ENCODE measurements at regions not wholly inside any gene's neighbourhood (a gene's known extent, or its start where the extent isn't known, plus 50 kb on each side); places are given as distances from the start of the nearest gene placed in this dataset.
A peak's percentile ranks its signal among the peaks of the same experiment; 100 is the strongest.
"Not testable (repeated sequence)": the region's sequence is repeated elsewhere in the genome, so short reads cannot be mapped to it uniquely, and the experiment has no call there.

DNA sequence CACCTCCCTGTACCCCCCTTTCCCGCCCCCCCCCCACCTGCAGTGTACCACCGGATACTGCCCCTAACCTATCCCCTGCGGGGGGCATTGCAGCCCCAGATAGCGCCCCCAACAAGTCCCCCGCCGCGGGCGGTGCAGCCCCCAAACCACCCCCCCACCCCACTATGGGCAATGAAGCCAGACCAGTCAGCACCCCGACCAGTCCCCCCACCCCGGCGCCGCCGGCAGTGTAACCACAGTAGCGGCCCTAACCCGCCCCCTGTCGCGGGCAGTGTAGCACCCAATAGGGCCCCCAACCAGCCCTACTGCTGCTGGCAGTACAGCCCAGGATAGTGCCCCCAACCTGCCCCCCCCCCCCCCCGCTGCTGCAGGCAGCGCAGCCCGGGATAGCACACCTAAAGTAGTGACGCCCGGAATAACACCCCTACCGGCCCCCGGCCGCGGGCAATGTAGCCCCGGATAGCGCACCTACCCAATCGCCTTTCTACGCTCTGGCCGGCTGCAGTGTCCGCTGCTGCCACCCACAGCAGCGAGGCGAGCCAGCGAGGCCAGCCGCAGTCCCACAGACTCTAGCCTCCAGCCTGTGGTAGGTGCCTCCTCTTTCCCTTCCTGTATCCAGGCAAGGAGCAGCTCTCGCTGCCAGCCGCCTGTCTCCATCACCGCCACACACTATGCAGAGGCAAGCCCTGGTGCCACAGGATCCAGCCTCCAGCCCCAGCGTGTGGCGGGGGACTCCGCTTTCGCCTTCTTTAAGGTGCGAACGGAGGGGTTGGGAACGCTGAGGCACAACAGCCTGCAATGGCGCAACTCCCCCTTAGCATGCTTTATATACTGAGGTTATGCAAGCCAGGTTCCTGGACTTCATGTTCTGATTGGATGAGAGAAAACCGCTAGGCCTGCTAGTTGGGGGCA is 229.3 kb downstream of the LIPI start:
- H3K4me3 ChIP-seq (ENCODE audit: low read length); H3K9me3 ChIP-seq (ENCODE audit: low read depth, low read length); H3K4me1 ChIP-seq (ENCODE audit: insufficient read depth, low read length); H3K27me3 ChIP-seq (ENCODE audit: insufficient read depth, low read length): not testable (repeated sequence)

DNA sequence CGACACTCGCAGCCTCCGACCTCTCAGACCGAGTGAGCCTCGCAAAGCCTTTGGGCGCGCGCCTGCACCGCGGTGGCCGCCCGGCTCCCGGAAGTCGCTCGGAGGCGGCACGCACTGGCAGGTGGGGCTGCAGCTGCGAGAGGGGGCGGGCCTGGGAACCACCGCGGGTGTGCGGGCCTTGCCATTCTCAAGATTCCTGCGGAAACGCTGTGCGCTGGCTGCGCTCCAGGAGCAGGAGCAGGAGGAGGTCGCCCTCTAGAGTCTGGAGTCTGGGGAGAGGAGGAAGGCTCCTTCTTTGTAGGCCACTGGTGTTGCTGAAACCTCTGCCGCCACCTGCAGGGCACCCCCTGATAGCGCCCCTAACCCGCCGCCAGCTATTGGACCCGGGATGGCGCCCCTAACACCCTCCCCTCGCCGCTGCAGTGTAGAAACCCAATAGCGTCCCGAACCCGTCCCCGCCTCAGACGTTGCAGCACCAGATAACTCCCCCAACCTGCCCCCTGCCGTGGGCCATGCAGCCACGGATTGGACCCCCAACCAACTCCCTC is 230.6 kb downstream of the LIPI start:
- H3K9me3 ChIP-seq (ENCODE audit: low read depth, low read length); H3K27me3 ChIP-seq (ENCODE audit: insufficient read depth, low read length); H3K4me1 ChIP-seq (ENCODE audit: insufficient read depth, low read length): not testable (repeated sequence)
- H3K4me3 ChIP-seq (ENCODE audit: low read length) = peak overlapping the region; percentile 23

DNA sequence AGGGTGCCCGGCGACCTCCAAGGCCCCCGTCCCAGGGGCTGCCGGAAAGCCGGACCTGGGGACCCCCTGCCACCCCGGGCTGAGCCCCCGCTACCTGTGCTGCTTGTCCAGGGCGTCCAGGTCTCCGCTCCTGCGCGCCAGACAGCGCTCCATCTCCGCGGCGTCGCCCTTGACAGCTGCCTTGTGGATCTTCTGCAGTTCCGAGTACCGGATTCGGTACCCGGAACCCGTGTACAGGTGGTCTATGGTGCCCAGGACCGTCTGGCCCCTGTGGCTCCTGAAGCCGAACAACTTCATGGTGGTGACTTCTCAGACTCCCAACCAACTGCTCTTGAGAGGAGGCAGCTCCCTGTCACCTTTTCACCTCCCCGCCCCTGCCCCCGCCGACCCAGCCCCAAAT is 231.1 kb downstream of the LIPI start:
- not testable (repeated sequence) for H3K4me3 ChIP-seq (ENCODE audit: low read length); H3K4me1 ChIP-seq (ENCODE audit: insufficient read depth, low read length); H3K9me3 ChIP-seq (ENCODE audit: low read depth, low read length); H3K27me3 ChIP-seq (ENCODE audit: insufficient read depth, low read length)

DNA sequence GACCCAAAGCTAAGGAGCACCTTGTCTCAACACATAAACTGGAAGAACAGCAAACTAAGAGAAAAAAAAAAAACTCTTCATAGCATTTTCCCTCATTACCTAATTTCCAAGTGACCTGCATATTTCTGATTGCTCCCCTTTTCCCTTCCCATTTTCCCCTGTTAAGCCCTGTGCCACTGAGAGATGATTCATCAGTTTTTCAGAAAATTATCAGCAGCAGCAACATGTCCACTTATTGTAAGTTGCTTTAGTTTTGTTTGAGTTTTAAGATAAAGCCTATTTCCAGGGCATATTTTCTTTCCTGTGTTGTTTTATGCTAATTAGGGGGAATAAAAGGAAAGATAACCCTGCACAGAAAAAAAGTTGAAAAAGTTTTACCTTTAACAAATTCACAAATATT is 236.2 kb downstream of the LIPI start:
- not testable (repeated sequence) for H3K27me3 ChIP-seq (ENCODE audit: insufficient read depth, low read length); H3K9me3 ChIP-seq (ENCODE audit: low read depth, low read length); H3K4me1 ChIP-seq (ENCODE audit: insufficient read depth, low read length); H3K4me3 ChIP-seq (ENCODE audit: low read length)

DNA sequence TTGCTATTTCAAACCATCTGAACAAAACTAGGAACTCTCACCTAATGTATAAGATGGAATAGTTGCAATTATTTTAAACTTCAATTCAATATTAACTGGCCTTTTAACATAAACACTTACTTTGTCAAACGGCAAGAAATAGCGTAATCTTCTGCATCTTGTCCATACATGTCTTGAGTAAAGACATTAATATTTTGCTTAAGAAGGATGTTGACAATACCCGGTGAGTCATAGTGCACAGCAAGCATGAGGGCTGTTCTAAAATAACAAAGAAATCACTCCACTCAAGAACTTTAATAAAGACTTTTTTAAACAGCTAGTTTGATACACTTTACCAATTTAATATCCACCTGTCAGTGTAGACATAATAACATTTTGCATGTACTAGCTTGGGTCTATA is 240.9 kb downstream of the LIPI start:
- H3K4me3 ChIP-seq (ENCODE audit: low read length); H3K27me3 ChIP-seq (ENCODE audit: insufficient read depth, low read length); H3K4me1 ChIP-seq (ENCODE audit: insufficient read depth, low read length); H3K9me3 ChIP-seq (ENCODE audit: low read depth, low read length): not testable (repeated sequence)

DNA sequence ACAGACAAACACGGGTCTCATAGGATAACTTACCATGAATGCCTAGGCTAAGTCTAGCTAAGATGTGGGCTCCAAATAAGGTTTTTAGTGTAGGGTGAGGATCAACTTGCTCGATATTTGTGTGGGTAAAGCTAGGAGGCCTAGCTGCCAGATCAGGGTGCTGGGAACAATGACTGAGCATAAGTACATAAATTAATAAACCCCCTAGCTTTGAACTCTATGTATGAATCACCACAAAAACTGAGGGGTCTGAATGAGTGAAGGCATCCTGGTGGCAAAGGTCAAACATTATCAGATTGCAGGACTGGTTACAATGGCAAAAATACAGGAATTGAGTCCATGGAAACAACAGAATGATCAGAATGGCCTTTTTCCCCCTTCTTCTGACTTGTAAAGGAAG is 241.8 kb downstream of the LIPI start:
- not testable (repeated sequence) for H3K9me3 ChIP-seq (ENCODE audit: low read depth, low read length); H3K27me3 ChIP-seq (ENCODE audit: insufficient read depth, low read length); H3K4me3 ChIP-seq (ENCODE audit: low read length); H3K4me1 ChIP-seq (ENCODE audit: insufficient read depth, low read length)

DNA sequence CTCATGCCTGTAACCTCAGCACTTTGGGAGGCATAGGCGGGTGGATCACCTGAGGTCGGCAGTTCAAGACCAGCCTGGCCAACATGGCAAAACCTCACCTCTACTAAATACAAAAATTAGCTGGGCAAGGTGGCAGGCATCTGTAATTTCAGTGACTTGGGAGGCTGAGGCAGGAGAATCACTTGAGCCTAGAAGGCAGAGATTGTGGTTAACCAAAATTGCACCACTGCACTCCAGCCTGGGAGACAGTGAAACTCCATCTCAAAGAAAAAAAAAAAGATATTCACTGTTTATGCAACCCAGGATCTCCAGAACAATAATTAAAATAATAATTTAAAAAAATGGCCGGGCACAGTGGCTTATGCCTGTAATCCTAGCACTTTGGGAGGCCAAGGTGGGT is 247.5 kb downstream of the LIPI start:
- H3K27me3 ChIP-seq (ENCODE audit: insufficient read depth, low read length) = not testable (repeated sequence)

DNA sequence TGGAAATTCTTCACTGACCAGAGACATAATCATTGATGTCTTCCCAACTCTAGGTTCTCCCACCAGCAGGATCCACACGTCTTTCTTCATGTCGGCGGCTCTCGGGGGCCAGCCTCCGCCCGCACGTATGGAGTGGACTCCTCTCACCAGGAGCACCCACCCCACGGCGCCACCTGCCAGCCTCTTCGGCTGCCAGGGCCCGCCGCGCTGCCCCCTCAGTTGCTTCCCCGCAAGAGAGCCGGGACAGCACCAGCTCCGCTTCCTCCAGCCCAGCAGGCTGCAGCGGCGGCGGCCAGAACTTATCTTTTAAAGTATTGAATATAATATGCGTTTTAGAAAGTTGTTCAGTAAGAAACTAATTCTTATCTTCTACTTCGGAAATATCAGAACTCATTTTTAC is 273.5 kb downstream of the LIPI start:
- Histone ChIP-seq H3K4me1 (ENCODE audit: insufficient read depth, low read length) (no peaks in the 10 kb centered on the region), H3K27me3 (ENCODE audit: insufficient read depth, low read length) (no peaks in the 10 kb centered on the region), H3K9me3 (ENCODE audit: low read depth, low read length) (no peaks in the 10 kb centered on the region), H3K4me3 (ENCODE audit: low read length) (no peak overlapping the region)

More for the DNA sequence above, 247.5 kb downstream of the LIPI start:
- H3K4me1 ChIP-seq (ENCODE audit: insufficient read depth, low read length); H3K9me3 ChIP-seq (ENCODE audit: low read depth, low read length); H3K4me3 ChIP-seq (ENCODE audit: low read length): not testable (repeated sequence)

DNA sequence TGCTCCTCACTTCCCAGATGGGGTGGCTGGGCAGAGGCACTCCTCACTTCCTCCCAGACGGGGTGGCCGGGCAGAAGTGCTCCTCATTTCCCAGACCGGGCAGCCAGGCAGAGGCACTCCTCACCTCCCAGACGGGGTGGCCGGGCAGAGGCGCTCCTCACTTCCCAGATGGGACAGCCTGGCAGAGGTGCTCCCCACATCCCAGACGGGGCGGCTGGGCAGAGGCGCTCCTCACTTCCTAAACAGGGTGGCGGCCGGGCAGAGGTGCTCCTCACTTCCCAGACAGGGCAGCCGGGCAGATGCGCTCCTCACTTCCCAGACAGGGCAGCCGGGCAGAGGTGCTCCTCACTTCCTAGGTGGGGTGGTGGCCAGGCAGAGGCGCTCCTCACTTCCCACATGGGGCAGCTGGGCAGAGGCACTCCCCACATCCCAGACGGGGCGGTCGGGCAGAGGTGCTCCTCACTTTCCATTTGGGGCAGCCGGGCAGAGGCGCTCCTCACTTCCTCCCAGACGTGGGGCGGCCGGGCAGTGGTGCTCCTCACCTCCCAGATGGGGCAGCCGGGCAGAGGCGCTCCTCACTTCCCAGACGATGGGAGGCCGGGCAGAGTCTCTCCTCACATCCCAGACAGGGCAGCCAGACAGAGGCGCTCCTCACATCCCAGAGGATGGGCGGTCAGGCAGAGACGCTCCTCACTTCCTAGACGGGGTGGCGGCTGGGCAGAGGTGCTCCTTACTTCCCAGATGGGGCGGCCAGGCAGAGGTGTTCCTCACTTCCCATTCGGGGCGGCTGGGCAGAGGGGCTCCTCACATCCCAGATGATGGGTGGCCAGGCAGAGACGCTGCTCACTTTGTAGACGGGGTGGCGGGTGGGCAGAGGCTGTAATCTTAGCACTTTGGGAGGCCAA is 274.5 kb downstream of the LIPI start:
- not testable (repeated sequence) for H3K9me3 ChIP-seq (ENCODE audit: low read depth, low read length); H3K27me3 ChIP-seq (ENCODE audit: insufficient read depth, low read length); H3K4me1 ChIP-seq (ENCODE audit: insufficient read depth, low read length); H3K4me3 ChIP-seq (ENCODE audit: low read length)

DNA sequence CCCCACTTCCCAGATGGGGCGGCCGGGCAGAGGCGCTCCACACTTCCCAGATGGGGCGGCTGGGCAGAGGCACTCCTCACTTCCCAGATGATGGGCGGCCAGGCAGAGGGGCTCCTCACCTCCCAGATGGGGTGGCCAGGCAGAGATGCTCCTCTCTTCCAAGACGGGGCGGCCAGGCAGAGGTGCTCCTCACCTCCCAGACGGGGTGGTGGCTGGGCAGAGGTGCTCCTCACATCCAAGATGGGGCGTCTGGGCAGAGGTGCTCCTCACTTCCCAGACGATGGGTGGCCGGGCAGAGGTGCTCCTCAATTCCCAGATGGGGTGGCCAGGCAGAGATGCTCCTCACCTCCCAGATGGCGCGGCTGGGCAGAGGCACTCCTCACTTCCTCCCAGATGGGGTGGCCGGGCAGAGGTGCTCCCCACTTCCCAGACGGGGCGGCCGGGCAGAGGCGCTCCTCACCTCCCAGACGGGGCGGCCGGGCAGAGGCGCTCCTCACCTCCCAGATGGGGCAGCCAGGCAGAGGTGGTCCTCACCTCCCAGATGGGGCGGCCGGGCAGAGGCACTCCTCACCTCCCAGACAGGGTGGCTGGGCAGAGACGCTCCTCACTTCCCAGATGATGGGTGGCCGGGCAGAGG is 275.2 kb downstream of the LIPI start:
- not testable (repeated sequence) for H3K9me3 ChIP-seq (ENCODE audit: low read depth, low read length); H3K27me3 ChIP-seq (ENCODE audit: insufficient read depth, low read length); H3K4me1 ChIP-seq (ENCODE audit: insufficient read depth, low read length); H3K4me3 ChIP-seq (ENCODE audit: low read length)

DNA sequence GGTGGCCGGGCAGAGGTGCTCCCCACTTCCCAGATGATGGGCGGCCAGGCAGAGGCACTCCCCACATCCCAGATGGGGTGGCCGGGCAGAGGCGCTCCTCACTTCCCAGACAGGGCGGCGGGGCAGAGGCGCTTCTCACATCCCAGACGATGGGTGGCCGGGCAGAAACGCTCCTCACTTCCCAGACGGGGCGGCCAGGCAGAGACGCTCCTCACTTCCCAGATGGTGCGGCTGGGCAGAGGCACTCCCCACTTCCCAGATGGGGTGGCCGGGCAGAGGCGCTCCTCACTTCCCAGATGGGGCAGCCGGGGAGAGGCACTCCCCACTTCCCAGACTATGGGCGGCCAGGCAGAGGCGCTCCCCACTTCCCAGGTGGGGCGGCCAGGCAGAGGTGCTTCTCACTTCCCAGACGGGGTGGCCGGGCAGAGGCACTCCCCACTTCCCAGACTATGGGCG is 275.8 kb downstream of the LIPI start:
- H3K4me1 ChIP-seq (ENCODE audit: insufficient read depth, low read length); H3K27me3 ChIP-seq (ENCODE audit: insufficient read depth, low read length); H3K4me3 ChIP-seq (ENCODE audit: low read length); H3K9me3 ChIP-seq (ENCODE audit: low read depth, low read length): not testable (repeated sequence)

DNA sequence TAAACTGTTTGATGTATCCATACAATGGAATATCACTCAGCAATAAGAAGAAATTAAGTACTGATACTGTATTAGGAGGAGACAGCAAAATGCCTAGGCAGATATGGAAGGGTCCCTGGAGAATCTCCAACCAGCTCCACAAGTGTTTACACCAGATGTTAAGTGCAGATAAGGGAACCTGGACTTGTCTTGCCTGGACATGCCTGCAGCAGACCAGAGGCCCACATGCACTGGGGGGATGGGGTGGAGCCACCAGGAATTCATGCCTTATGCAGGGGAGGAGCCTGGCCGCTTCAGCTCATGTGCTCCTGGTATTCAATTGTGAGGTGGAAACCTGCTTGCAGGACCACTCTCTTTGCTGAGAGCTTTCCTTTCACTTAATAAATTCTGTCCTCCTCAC is 287.6 kb downstream of the LIPI start:
- not testable (repeated sequence) for H3K27me3 ChIP-seq (ENCODE audit: insufficient read depth, low read length); H3K4me1 ChIP-seq (ENCODE audit: insufficient read depth, low read length); H3K9me3 ChIP-seq (ENCODE audit: low read depth, low read length); H3K4me3 ChIP-seq (ENCODE audit: low read length)

DNA sequence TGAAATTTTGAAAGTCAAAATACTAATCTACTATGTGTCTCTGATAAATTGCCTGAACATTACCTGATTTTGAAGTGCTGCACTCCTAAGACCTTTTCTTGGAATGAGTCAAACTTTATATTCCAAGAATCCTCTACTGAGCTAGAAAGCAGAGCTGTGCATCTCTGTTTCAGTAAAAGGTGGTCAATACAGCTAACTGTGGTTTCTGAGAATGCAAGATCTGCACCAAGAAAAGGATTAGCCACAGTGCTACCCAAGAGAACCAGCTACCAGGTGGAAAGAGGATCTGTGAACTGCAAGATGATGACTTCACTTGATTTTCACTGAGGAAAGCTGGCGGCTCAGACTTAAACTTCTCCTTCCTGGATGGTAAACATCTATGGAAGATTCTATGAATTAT is 289.3 kb downstream of the LIPI start:
- H3K4me3 ChIP-seq (ENCODE audit: low read length); H3K4me1 ChIP-seq (ENCODE audit: insufficient read depth, low read length); H3K27me3 ChIP-seq (ENCODE audit: insufficient read depth, low read length); H3K9me3 ChIP-seq (ENCODE audit: low read depth, low read length): not testable (repeated sequence)

DNA sequence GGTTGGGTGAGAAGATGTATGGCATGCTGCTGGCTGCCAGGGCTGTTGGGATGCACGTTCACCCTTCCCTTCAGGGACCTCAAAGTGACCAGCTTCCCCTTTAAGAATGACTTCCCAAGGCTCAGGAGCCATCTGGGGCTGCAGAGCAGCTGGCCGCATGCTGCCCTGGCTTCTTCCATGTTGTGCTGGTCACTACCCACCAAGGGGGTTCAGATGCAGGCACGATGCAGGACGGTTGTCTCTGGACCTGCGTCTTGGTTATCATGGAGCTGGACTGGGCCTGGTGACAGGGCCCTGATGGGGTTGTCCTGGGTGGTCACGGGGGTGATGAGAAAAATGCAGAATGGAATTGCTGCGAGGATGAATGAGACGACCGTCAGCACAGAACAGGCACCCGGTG is 297.8 kb downstream of the POTED start:
- not testable (repeated sequence) for H3K4me1 ChIP-seq (ENCODE audit: insufficient read depth, low read length); H3K4me3 ChIP-seq (ENCODE audit: low read length); H3K27me3 ChIP-seq (ENCODE audit: insufficient read depth, low read length); H3K9me3 ChIP-seq (ENCODE audit: low read depth, low read length)

DNA sequence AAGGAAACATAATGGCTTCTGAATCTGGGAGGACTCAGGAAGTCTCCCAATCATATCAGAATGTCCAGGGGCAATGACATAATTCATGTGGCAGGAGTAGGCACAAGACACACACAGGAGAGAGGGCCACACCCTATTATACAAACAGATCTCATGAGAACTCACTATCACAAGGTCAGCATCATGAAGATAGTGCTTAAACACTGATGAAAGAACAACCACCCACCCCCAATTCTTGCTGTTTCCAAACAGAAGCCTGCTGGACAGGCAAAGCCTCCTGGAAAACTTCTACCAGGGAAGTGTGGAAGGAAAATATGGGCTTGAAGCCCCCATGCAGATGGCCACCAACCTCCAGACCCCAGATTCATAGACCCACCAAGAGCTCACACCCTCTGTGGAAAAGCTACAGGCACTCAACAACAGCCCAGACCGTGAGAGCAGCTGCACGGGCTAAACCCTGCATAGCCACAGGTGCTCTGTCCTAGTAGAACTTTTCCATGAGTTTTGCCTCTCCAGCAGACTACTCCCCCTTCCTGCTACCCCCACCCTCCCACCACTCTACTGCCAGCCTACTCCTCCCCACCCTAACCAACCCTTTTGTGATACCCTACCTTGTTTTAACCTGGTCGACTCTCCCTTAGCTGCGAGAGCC is 287.1 kb downstream of the POTED start:
- not testable (repeated sequence) for H3K27me3 ChIP-seq (ENCODE audit: insufficient read depth, low read length); H3K9me3 ChIP-seq (ENCODE audit: low read depth, low read length); H3K4me3 ChIP-seq (ENCODE audit: low read length); H3K4me1 ChIP-seq (ENCODE audit: insufficient read depth, low read length)

All from mononuclear cell (primary cell).